NT2/D1 (cell line): ENCODE measurements at regions not wholly inside any gene's neighbourhood (a gene's known extent, or its start where the extent isn't known, plus 50 kb on each side); places are given as distances from the start of the nearest gene placed in this dataset.
"Not testable (repeated sequence)": the region's sequence is repeated elsewhere in the genome, so short reads cannot be mapped to it uniquely, and the experiment has no call there.

ENCODE experiments used
- DNase-seq: peaks from one replicate; pipeline ENCODE4 v3.0.0-alpha.2; 2011; ENCODE audit warnings: low read depth, low spot score
- H3K27me3 ChIP-seq: 2 replicates; pipeline ENCODE4 v1.6.0; 2011; ENCODE audit warnings: mild to moderate bottlenecking; ENCODE audit not compliant: insufficient read length, insufficient read depth
- H3K36me3 ChIP-seq: 2 replicates; pipeline ENCODE4 v1.6.1; 2011; ENCODE audit warnings: mild to moderate bottlenecking, low read length, mixed read lengths; ENCODE audit not compliant: insufficient read depth, insufficient read length
- H3K4me1 ChIP-seq: 2 replicates; pipeline ENCODE4 v1.5.1; 2011; ENCODE audit not compliant: insufficient read depth, insufficient read length
- H3K4me3 ChIP-seq: 2 replicates; pipeline ENCODE4 v1.5.1; 2011; ENCODE audit warnings: low read depth; ENCODE audit not compliant: insufficient read length
- H3K9ac ChIP-seq: 2 replicates; pipeline ENCODE4 v1.6.0; 2011; ENCODE audit warnings: low read depth; ENCODE audit not compliant: insufficient read length
- H3K9me3 ChIP-seq: 2 replicates; pipeline ENCODE4 v1.5.1; 2011; ENCODE audit warnings: mild to moderate bottlenecking, low read length; ENCODE audit not compliant: insufficient read depth
- SUZ12 ChIP-seq: IDR thresholded peaks from 2 replicates; pipeline ENCODE4 v1.6.1; 2011; ENCODE audit not compliant: insufficient read length, insufficient read depth; ENCODE audit errors: extremely low read depth
- YY1 ChIP-seq: IDR thresholded peaks from 2 replicates; pipeline ENCODE4 v1.6.1; 2011; ENCODE audit not compliant: insufficient read length, insufficient read depth
- ZNF274 ChIP-seq: IDR thresholded peaks from 2 replicates; pipeline ENCODE4 v1.6.1; 2011; ENCODE audit warnings: mild to moderate bottlenecking, low read depth, low read length

DNA sequence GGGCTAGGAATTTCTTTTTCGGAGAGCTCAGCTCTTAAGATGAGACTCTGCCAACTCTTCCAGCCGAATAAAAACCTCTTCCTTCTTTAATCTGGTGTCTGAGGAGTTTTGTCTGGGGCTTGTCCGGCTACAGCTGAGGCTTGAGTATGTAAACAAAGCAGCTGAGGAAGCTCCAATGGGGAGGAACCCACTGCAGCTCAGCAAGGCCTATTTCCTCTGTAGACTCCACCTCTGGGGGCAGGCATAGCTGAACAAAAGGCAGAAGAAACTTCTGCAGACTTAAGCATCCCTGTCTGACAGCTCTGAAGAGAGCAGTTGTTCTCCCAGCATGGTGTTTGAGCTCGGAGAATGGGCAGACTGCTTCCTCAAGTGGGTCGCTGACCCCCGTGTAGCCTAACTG lies 838.7 kb downstream of the CCDC85A start:
- H3K9ac ChIP-seq: no peak overlapping the region
- no peaks in the 10 kb centered on the region for H3K27me3 ChIP-seq
- no peaks in the 10 kb centered on the region for H3K36me3 ChIP-seq
- no peaks in the 10 kb centered on the region for H3K4me1 ChIP-seq
- TF ChIP-seq YY1: no peak
- no peak for TF ChIP-seq SUZ12
- no peak for TF ChIP-seq ZNF274
- H3K4me3 ChIP-seq: no peak overlapping the region
- DNase-seq: peak; percentile 15
- no peaks in the 10 kb centered on the region; the same call in 1 of the 2 replicates for H3K9me3 ChIP-seq

DNA sequence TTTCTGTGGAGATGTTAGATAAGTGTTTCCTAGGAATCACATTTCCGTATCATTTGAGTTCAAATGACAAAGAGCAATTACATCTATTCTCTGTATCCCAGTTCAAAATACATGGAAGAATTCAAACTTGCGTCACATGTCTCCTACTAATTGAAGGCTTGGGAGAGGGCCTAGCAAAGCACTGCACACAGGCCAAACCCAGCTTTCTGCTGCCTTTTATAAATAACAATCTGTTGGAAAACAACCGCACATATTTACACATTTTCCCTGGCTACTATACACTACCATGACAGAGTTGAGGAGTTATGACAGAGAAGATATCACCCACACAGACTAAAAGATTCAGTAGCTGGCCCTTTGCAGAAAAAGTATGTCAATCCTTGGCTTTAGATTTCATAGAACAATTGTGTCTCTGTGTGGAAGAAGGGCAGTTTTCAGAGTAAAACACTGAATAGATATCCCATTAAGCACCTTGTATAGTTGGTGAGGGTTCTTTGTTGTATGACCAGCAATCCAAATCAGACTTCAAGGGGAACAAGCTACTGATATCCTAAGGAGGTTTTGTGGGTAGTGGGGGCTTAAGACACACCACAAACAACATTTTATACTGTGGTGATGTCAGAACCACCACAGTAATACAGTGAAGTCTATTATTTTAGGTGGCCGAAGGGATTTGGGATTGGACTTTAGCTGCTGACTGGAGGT lies 861.3 kb downstream of the CCDC85A start:
- Histone ChIP-seq H3K9me3 (no peaks in the 10 kb centered on the region), H3K9ac (no peak overlapping the region), H3K36me3 (no peaks in the 10 kb centered on the region), H3K4me3 (no peak overlapping the region), H3K27me3 (no peaks in the 10 kb centered on the region), H3K4me1 (no peaks in the 10 kb centered on the region)
- DNase-seq: no peak
- no peak for TF ChIP-seq ZNF274
- no peak for TF ChIP-seq YY1
- no peak for TF ChIP-seq SUZ12

GRCh38 chr2:57049273-57049672 lies 865.5 kb downstream of the CCDC85A start:
- TF ChIP-seq ZNF274 (no peak), SUZ12 (no peak), YY1 (no peak)
- H3K9me3 ChIP-seq: no peaks in the 10 kb centered on the region

DNA sequence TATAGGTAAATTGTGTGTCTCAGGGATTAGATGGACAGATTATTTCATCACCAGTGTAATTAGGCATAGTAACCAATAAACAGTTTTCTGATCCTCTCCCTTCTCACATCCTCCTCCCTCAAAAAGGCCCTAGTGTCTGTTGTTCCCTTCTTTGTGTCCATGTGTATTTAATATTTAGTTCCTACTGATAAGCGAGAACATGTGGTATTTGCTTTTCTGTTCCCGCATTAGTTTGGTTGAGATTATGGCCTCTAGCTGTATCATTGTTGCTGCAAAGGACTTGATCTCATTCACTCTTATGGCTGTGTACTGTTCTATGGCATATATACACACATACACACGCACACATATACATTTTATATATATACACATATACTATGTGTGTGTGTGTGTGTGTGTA lies 866.2 kb downstream of the CCDC85A start:
- no peak for DNase-seq
- H3K4me1 ChIP-seq: no peaks in the 10 kb centered on the region
- H3K27me3 ChIP-seq: no peaks in the 10 kb centered on the region
- H3K36me3 ChIP-seq: no peaks in the 10 kb centered on the region
- H3K9me3 ChIP-seq: no peaks in the 10 kb centered on the region
- no peak overlapping the region for H3K4me3 ChIP-seq
- no peak for TF ChIP-seq SUZ12
- no peak for TF ChIP-seq YY1
- TF ChIP-seq ZNF274: no peak
- no peak overlapping the region for H3K9ac ChIP-seq

More at GRCh38 chr2:57049273-57049672, 865.5 kb downstream of the CCDC85A start:
- no peaks in the 10 kb centered on the region for H3K36me3 ChIP-seq
- no peak for DNase-seq
- H3K9ac ChIP-seq: no peak overlapping the region
- H3K4me1 ChIP-seq: no peaks in the 10 kb centered on the region
- no peak overlapping the region for H3K4me3 ChIP-seq
- no peaks in the 10 kb centered on the region for H3K27me3 ChIP-seq

GRCh38 chr2:57066301-57066700 lies 882.5 kb downstream of the CCDC85A start:
- not testable (repeated sequence) for H3K27me3 ChIP-seq, H3K9ac ChIP-seq, H3K36me3 ChIP-seq, H3K9me3 ChIP-seq, DNase-seq, H3K4me3 ChIP-seq, H3K4me1 ChIP-seq

DNA sequence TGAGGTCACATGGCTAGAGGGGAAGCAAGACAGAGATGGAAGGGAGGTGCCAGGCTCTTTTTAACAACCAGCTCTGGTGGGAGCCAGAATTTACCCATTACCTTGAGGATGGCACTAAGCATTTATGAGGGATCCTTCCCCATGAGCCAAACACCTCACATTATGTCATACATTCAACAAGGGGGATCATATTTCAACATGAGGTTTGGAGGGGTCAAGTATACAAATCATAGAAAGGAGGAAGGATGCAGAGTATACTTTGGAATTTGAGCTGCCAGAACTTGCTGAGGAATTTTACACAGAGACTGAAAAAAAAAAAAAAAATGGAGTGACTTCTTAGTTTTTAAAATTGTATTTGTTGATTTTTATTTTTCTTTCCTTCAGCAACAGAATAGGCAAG lies 891.4 kb downstream of the CCDC85A start:
- no peaks in the 10 kb centered on the region for H3K36me3 ChIP-seq
- no peaks in the 10 kb centered on the region for H3K4me1 ChIP-seq
- H3K9me3 ChIP-seq: no peaks in the 10 kb centered on the region
- no peak overlapping the region for H3K9ac ChIP-seq
- TF ChIP-seq ZNF274 (no peak), YY1 (no peak), SUZ12 (no peak)
- H3K4me3 ChIP-seq: no peak overlapping the region
- no peaks in the 10 kb centered on the region for H3K27me3 ChIP-seq
- DNase-seq: no peak

- no peak for DNase-seq
- Histone ChIP-seq H3K9ac (no peak overlapping the region), H3K4me3 (no peak overlapping the region), H3K27me3 (no peaks in the 10 kb centered on the region), H3K36me3 (no peaks in the 10 kb centered on the region), H3K4me1 (no peaks in the 10 kb centered on the region), H3K9me3 (no peaks in the 10 kb centered on the region; the same call in 1 of the 2 replicates)
- TF ChIP-seq SUZ12 (no peak), YY1 (no peak), ZNF274 (no peak)
These were observed 896.2 kb downstream of the CCDC85A start for GRCh38 chr2:57080035-57080434.
